Stomach (tissue), 8 donors: ENCODE measurements at regions not wholly inside any gene's neighbourhood (a gene's known extent, or its start where the extent isn't known, plus 50 kb on each side); places are given as distances from the start of the nearest gene placed in this dataset.

Experiments
- DNase-seq, 2 donors: peaks; one replicate each; pipeline versions ENCODE4 v3.0.0 to v3.0.0-alpha.2; 2013 to 2019
- H3K27ac ChIP-seq, 5 donors: fragments of 200-600 bp in 4 of 5; sonication (generic) in 4 of 5; one replicate each; pipeline ENCODE4 v1.5.1; 2013 to 2019; ENCODE audit warnings: mild to moderate bottlenecking in 1 of 5, moderate library complexity in 1 of 5
- H3K27me3 ChIP-seq, 3 donors: fragments of 200-600 bp; sonication (generic); one replicate each; pipeline ENCODE4 v1.5.1; 2017 to 2019; ENCODE audit warnings: mixed run types in 1 of 3
- H3K36me3 ChIP-seq, 4 donors: fragments of 200-600 bp; sonication (generic); 1 replicate in 3 of 4; 2 replicates in 1 of 4; pipeline ENCODE4 v1.5.1; 2016 to 2019
- H3K4me1 ChIP-seq, 4 donors: fragments of 200-600 bp; sonication (generic); one replicate each; pipeline ENCODE4 v1.5.1; 2016 to 2019
- H3K4me3 ChIP-seq, 4 donors: fragments of 200-600 bp; sonication (generic) in 3 of 4; one replicate each; pipeline ENCODE4 v1.5.1; 2016 to 2019; ENCODE audit warnings: mild to moderate bottlenecking in 1 of 4
- H3K9me3 ChIP-seq, 4 donors: fragments of 200-600 bp; sonication (generic); one replicate each; pipeline ENCODE4 v1.5.1; 2016 to 2019
- CTCF ChIP-seq, 7 experiments: fragments of 450-650 bp in 4 of 7; fragments of 200-600 bp in 3 of 7; sonication (generic) in 3 of 7; IDR thresholded peaks; one replicate each; pipeline ENCODE4 v1.5.1; 2016 to 2019; ENCODE audit warnings: antibody characterized with exemption in 7 of 7, control low read depth in 2 of 7, mild to moderate bottlenecking in 1 of 7
- EP300 ChIP-seq: sonication (generic); formaldehyde crosslinking; IDR thresholded peaks from one replicate; pipeline ENCODE4 v1.6.1; 2017; ENCODE audit warnings: antibody characterized with exemption
- POLR2A ChIP-seq, 4 donors: fragments of 450-650 bp; IDR thresholded peaks; one replicate each; pipeline ENCODE4 v1.6.1; 2016; ENCODE audit warnings: antibody characterized with exemption in 4 of 4, control low read depth in 2 of 4, mild to moderate bottlenecking in 1 of 4, moderate library complexity in 1 of 4
- POLR2AphosphoS5 ChIP-seq, 3 donors: sonication (generic); formaldehyde crosslinking; IDR thresholded peaks; one replicate each; pipeline ENCODE4 v1.6.1; 2016; ENCODE audit warnings: antibody characterized with exemption in 3 of 3
- WGBS, 5 donors: extraction: QIAGEN DNeasy Blood & Tissue Kit in 3 of 5; methylation state at CpG; one replicate each; pipeline versions ENCODE4 v1.1.5 to v1.1.7; 2013 to 2018; 5-methylcytosine and 5-hydroxymethylcytosine counted together
- intact Hi-C: fragments of 100-400 bp; cut with DNase I; formaldehyde crosslinking; loops from one replicate; pipeline ENCODE4 v1.15.1; 2023; ENCODE audit warnings: low total_unique reads
- donor health status: healthy with polysubstance abuse.
- donor health status: Bipolar disorder and iron deficiency.
- donor health status: healthy.

DNA sequence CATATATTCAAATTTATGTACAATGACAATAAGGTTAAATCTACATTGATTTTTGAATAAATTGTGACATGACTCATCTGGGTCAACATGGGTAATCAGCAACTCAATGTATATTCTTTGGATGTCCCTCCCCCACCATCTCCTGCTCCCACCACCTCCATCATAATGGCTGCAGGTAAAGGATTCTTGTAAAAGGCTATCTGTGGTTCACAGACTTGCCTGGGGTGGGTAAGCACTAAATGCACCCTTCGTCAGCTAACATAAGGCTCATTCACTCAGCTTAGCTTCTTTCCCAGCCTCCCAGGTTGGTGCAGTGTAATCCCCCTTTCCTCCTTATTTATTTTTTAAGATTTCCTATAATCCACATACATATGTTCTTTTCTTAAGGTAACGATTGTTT lies 355.7 kb upstream of the DPYD start:
- DNase-seq = no peak
- no peaks in the 10 kb centered on the region for H3K4me1 ChIP-seq
- TF ChIP-seq POLR2A (IDR thresholded peaks at IDR 0.05) (no peak), POLR2AphosphoS5 (IDR thresholded peaks at IDR 0.05) (no peak), EP300 (no peak), CTCF (IDR thresholded peaks at IDR 0.05) (no peak)
- no peak overlapping the region for H3K27ac ChIP-seq
- no peak overlapping the region for H3K4me3 ChIP-seq
- no peaks in the 10 kb centered on the region for H3K9me3 ChIP-seq
- no peaks in the 10 kb centered on the region for H3K36me3 ChIP-seq
- WGBS, 5 donors = 89 to 96% (median 95%) methylated on average over 2 of the region's 2 CpGs
- intact Hi-C loops = no loop called here
- no peaks in the 10 kb centered on the region for H3K27me3 ChIP-seq

DNA sequence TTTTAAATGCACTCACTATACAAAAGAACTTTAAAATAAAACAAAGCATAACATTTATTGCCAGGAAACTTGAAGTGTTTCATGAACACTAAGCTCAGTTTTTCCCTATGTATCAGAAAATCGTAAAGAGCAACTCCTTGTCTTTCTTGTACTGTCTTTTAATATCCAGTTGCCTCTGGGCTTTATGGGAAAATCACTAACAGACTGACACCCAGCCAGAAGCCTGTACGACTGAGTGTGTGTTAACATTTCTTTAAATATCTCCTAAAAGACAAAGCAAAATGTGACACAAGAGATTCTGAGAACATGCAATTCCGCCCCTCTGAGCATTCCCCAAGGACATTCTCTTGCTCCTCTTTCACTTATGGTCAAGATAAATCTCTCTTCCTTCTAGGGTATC lies 347.5 kb upstream of the DPYD start:
- no peaks in the 10 kb centered on the region for H3K4me1 ChIP-seq
- H3K4me3 ChIP-seq = no peak overlapping the region
- DNase-seq = no peak
- H3K9me3 ChIP-seq = no peaks in the 10 kb centered on the region
- TF ChIP-seq POLR2AphosphoS5 (IDR thresholded peaks at IDR 0.05) (no peak), EP300 (no peak), CTCF (IDR thresholded peaks at IDR 0.05) (no peak), POLR2A (IDR thresholded peaks at IDR 0.05) (no peak)
- H3K36me3 ChIP-seq = no peaks in the 10 kb centered on the region
- 70 to 85% (median 71%) methylated on average over 3 of the region's 3 CpGs for WGBS, 5 donors
- H3K27ac ChIP-seq = no peak overlapping the region
- no peaks in the 10 kb centered on the region for H3K27me3 ChIP-seq
- intact Hi-C loops = no loop called here

- H3K4me3 ChIP-seq = no peak overlapping the region
- no peaks in the 10 kb centered on the region for H3K4me1 ChIP-seq
- 74 to 98% (median 91%) methylated on average over 3 of the region's 3 CpGs for WGBS, 5 donors
- no peak overlapping the region for H3K27ac ChIP-seq
- H3K9me3 ChIP-seq = no peaks in the 10 kb centered on the region
- no peak for TF ChIP-seq POLR2AphosphoS5 (IDR thresholded peaks at IDR 0.05)
- TF ChIP-seq POLR2A (IDR thresholded peaks at IDR 0.05) = no peak
- TF ChIP-seq EP300 = no peak
- TF ChIP-seq CTCF (IDR thresholded peaks at IDR 0.05) = no peak
- H3K36me3 ChIP-seq = no peaks in the 10 kb centered on the region
- no peak for DNase-seq
- intact Hi-C loops = no loop called here
- no peaks in the 10 kb centered on the region for H3K27me3 ChIP-seq
Measured at GRCh38 chr1:98267423-98267822, 346.6 kb upstream of the DPYD start.

DNA sequence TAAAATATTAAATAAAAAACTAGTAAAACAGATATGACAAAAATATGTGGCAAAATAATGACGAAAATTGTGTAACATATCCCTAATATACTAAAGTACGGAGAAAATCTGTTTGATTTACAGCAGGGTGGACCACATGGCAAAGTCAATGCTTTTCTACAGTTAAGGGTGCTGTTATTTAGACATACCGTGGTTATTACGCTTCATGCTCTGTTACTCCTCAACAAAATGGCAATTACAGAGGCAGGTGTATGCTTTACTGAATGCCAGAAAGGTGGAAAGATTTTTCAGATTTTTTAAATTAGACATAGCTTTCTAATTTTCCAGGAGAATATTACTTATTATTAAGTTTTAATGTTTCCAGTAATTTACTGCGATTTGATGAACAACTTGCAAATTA lies 343.9 kb upstream of the DPYD start:
- no peak overlapping the region for H3K4me3 ChIP-seq
- H3K4me1 ChIP-seq = no peaks in the 10 kb centered on the region
- no peak overlapping the region for H3K27ac ChIP-seq
- no peaks in the 10 kb centered on the region for H3K9me3 ChIP-seq
- WGBS, 5 donors = 91 to 97% (median 96%) methylated on average over 5 of the region's 5 CpGs
- no peak for DNase-seq
- TF ChIP-seq EP300 = no peak
- no peak for TF ChIP-seq POLR2A (IDR thresholded peaks at IDR 0.05)
- no peak for TF ChIP-seq POLR2AphosphoS5 (IDR thresholded peaks at IDR 0.05)
- no peak for TF ChIP-seq CTCF (IDR thresholded peaks at IDR 0.05)
- intact Hi-C loops = no loop called here
- H3K36me3 ChIP-seq = no peaks in the 10 kb centered on the region
- no peaks in the 10 kb centered on the region for H3K27me3 ChIP-seq

DNA sequence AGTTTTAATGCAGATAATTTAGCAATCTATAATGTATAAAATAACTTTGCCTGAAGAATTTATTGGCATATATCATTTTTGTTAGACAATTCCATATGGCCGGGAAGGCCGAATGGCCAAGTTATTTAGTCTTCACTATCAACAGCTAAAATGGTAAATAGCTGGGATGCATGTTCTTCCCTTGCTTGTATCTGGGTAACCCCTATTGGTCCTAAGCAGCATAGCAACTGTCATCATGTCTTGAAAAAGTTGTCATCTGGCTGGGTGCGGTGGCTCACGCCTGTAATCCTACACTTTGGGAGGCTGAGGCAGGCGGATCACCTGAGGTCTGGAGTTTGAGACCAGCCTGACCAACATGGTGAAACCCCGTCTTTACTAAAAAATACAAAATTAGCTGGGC lies 340.0 kb upstream of the DPYD start:
- DNase-seq = no peak
- Histone ChIP-seq H3K9me3 (no peaks in the 10 kb centered on the region), H3K36me3 (no peaks in the 10 kb centered on the region), H3K4me1 (no peaks in the 10 kb centered on the region), H3K27me3 (no peaks in the 10 kb centered on the region), H3K27ac (no peak overlapping the region), H3K4me3 (no peak overlapping the region)
- intact Hi-C loops = no loop called here
- TF ChIP-seq CTCF (IDR thresholded peaks at IDR 0.05) (no peak), POLR2AphosphoS5 (IDR thresholded peaks at IDR 0.05) (no peak), POLR2A (IDR thresholded peaks at IDR 0.05) (no peak), EP300 (no peak)
- 92 to 98% (median 95%) methylated on average over 6 of the region's 6 CpGs for WGBS, 5 donors
